ENCODE measurements at regions not wholly inside any gene's neighbourhood (a gene's known extent, or its start where the extent isn't known, plus 50 kb on each side); places are given as distances from the start of the nearest gene placed in this dataset.
A peak's percentile ranks its signal among the peaks of the same experiment; 100 is the strongest.
"Not testable (repeated sequence)": the region's sequence is repeated elsewhere in the genome, so short reads cannot be mapped to it uniquely, and the experiment has no call there.

DNA sequence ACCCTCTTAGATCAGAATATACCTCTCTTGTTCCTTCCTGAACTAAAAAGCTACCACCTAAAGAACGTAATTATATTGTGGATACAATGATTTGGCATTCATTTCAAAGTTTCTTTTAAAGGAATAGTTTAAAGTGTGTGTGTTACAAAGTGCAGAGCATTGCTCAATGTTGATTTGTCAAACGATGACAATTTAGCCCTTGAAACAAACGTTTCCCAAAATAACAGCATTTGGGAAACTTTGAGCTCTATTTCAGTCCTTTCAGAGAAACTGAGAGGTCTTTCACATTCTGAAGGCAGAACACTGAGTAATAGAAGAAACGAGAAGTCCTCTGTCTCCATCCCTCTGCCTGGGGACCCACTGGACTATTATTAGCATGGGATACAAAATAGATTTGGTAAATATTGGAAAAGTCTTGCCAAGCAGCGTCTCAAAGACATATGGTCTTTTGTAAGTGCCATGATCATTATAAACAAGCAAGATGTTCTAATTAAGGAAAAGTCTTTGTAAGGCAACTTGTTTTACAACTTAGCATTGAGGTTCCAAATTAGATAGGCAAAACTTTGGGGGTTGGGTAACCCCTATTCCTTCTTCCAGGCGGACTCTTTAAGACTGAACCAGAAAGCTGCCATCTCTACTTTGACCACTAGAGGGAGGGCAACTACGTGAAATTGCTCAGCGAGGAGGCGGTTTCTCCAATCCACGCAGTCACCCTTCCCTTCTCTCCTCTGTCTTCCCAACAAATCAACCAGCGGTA lies 208.8 kb downstream of the RNF144B start:
- DNase-seq, result peak; percentile 15

- no peak for DNase-seq
Measured at GRCh38 chr6:18596531-18596835, 209.3 kb downstream of the RNF144B start.

- DNase-seq, result no peak
Measured at GRCh38 chr6:18598551-18599264, 211.6 kb downstream of the RNF144B start.

DNA sequence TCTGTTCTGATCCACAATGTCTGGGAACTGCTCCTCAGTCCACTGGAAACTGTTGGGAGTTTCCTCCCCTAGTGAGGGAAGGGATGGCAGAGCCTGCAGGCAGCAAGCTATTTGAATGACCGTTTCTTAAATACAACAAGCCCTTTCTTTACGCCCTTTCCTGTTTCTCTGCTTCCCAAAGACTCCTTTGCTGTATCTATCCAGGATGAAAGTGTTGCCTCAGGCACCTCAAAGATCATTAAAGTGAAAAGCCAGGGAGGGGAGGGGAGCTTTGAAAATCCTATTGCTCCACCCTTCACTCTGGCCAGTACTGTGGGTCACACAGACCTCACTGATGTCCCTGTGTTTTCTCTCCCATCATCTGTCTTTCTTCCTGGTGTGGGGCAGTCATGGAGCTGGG lies 213.1 kb downstream of the RNF144B start:
- DNase-seq, result no peak

DNA sequence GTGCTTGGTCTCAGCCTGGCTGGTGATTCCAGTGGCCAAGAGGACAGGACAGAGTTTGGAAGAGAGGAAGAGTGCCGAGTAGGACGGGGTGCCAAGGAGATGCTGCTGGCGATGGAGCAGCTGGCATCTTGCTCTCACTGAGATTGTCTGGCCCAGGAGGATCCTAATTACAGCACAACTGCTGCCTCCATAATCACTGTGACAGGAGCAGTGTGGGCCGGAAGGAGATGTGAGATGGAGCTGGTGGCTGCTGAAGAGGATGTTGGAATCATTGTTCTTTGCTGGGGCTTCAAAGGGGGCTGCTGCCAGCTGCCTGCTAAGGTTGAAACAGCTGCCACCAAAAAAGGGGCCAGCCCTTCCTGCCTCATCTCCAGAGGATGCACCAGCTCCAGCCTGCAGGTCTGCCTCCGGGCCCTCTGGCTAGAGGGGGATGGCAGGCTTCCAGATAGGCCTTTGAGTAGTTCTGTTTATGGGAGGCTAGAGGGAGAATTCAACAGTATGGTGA lies 214.4 kb downstream of the RNF144B start:
- peak; percentile 6 for DNase-seq

DNA sequence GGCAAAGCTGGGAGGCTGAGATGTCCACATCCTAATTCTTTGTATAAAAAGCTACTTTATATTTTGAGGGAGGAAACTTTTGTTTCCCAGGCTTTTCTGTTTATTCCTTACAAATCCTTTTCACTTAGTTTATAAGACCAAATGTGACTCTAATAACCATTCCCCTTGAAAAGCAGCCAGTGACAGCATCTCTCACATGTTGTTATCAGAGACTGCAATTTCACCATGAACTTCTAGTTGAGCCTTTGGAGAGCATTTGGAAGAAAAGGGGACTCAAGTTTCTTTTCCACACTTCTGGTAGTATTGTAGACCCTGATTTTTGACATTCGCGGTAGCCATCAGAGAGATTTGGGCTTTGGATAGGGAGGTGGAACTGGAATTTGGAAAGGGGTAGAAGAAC lies 215.8 kb downstream of the RNF144B start:
- no peak for DNase-seq

GRCh38 chr6:18603361-18603760 lies 216.2 kb downstream of the RNF144B start:
- DNase-seq, result no peak

GRCh38 chr6:18605841-18606240 lies 218.7 kb downstream of the RNF144B start:
- no peak for DNase-seq

DNA sequence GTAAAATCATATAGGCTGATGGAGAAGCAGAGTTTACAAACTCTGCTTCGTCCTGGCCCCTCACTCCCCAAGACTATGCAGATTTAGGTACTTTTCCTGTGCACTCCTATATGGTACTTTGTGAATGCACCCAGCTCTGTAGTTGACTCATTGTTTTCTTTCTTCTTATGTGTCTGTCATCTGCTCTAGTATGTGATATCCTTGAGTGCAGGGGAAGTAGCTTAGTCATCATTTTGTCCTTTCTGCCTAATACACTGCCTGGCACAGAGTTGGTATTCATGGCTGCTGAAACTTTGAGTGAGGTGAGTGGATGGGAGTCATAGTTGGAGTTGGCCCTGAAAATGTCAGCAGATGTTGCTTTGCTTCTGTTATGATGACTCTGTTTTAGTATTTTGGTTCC lies 222.6 kb downstream of the RNF144B start:
- no peak for DNase-seq

DNA sequence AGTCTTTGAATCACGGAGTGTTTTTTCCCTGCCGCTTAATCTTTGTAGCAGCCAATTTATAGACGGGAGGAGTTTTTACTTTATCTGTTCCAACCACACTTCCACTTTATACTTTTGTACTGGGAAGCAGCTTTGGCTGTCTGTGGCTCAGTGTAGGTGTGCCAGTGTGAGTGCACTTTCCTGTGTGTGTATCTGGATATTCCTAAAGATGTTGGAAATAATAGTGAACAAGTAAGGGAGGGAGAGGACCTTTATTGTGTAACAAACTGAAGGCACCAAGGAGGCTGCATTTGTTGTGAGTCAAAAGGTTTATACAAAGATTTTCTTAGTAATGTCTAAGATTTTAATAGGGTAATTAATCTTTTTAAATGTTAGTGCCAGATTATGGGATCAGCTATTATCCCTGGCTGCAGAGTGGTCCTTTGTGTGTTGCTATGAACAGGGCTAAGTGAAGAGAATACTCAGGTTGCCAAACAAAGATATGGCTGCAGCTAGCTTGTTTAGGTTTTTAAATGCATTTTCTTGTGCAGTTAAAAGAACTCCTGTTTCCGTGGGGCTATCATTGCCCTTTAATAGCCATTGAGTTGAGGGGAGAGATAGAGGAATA lies 226.3 kb downstream of the RNF144B start:
- DNase-seq, result no peak

DNA sequence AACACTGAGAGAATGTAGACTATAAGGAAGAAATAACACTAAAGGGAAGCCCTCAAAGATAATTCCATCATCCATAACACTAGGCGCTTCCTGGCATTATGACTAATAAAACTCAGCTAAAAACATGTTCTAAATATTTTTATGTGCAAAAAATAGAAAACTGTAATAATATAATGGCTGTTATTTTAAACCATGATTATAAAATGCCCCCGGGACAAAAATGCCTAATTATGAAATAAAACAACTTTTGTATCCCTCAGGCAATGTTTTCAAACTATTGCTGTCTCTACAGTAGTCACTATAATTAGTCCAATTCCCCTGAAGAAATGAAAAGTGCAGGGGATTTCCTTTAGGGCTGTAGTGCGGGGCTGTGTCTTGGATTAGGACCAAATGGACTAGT lies 242.4 kb downstream of the RNF144B start:
- DNase-seq, result no peak

DNA sequence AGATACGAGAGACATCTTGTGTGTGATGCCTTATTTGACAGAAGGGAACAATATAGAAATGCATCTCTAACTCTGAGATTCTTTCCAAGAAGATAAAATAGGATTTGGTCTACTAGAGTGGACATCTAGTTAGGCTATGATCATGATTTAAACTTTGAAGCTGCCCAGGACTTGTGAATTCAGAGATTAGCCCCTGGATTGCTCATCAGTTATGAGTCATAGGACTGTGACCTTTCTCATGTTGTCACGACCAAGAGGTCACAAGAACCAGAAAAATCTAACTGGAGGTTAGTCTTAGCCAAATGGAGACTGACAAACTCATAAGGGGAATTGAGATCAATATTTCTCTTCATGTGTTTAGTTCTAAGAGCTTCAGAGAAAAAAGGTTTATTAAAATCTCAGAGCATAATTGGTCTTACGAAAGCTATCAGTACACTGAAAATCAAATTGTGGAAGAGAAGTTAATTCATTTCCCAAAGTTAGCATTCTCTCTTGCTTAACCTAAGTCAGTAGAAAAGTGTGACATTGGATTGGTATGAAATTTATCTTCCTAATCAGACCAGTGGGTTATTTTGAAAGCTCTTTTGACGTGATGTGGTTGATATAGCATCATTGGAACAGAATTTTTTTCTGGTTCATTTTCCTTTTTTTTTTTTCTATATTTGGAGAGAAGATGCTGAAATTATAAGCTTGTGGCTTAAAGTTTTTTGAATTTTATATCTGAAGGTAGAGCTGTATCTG lies 245.7 kb downstream of the RNF144B start:
- DNase-seq, result no peak

- no peak for DNase-seq
Measured at GRCh38 chr6:18634912-18635311, 247.8 kb downstream of the RNF144B start.

DNA sequence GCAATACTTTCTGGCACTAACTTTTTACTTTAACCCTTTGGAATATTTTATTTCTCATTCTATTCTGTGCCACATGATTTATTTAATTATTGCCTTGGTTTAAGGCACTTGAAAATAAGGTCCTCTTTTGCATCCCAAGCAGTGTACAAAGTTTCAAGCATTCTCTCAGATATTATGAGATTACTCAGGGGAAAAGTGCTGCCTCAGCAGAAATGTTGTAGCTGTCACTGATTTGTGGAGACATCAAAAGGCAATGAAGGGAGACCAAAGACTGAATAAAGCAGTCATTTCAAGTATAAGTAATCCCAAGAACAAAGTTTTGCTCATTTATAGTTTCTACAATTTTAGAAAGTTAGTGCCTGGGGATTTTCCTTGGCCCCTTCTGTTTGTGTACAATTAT lies 253.0 kb downstream of the RNF144B start:
- DNase-seq, result no peak

DNA sequence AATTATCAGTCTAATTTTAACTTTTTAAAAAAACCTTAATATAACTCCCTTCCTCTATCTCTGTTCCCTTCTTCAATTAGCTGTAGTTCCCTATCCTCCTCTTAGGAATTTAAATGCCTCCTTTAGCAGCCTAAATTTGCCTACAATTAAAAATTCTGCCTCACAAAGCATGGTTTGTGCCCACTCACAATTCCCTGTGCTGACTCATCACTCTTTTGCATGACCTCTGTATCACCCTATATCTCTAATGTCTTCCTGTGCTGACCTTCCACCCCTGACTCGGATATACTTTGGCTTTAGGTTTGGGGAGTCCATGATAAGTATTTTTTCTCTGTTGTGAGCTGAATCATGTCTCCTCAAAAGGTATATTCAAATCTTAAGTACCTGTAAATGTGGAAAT lies 253.6 kb downstream of the RNF144B start:
- no peak for DNase-seq

DNA sequence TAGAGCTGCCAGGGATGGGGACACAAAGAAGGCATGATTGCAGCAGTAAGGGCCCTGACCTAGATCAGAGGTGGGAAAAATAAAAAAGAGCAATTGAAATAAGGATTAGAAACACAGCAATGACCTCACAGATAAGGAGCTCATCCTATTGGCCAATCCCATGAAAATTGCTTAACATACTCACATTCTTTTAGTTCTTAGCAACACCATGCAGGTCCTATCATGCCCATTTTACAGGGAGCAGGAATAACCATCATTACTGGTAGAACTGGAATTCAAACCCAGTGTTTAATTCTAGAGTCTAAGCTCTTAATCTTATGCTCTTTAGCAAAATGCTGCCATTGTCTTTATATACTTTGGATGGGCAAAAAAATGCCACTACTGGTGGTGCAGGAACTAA lies 267.7 kb downstream of the RNF144B start:
- no peak for DNase-seq

DNA sequence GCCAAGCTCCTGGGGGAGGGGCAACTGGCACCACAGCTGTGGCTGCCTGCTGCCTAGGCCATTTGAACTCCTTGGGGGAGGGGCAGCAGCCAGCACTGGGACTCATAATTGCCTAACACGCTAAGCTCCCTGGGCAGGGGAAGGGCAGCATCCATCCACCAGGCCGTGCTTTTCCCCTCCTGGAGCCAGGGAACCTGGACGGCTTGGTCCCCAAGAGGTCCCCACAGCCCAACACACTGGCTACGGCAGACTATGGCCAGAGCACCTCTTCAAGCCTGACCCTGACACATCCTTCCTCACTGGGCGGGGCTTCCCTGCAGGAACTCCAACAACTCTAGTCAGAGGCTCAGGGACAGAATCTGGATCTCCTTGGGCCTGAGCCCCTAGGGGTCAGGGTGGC lies 269.4 kb downstream of the RNF144B start:
- no peak for DNase-seq

DNA sequence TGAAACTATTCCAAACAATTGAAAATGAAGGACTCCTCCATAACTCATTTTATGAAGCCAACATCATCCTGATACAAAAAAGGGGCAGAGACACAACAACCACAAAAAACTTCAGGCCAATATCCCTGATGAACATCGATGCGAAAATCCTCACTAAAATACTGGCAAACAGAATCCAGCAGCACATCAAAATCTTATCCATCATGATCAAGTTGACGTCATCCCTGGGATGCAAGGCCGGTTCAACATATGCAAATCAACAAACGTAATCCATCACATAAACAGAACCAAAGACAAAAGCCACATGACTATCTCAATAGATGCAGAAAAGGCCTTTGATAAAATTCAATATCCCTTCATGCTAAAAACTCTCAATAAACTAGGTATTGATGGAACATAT lies 272.8 kb downstream of the RNF144B start:
- not testable (repeated sequence) for DNase-seq

DNA sequence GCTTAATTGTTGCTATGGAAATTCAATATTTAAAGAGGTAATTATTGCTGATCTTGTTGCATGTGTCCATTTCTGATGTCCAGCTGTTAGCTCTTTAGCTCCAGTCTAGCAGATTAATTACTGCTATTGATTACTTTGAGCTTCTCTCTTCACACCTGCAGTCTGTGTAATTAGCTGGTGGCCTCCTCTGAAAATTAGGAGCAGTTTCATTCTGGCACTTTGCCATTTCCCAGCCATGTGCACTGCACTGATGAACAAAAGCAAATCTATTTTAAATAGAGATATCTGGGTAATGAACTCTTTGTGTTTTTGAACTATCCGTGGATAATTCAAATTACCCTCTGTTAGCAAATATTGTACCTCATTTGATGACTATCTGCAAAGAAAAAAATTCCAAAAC lies 275.9 kb downstream of the RNF144B start:
- no peak for DNase-seq

GRCh38 chr6:18664401-18664800 lies 277.3 kb downstream of the RNF144B start:
- DNase-seq, result no peak

GRCh38 chr6:18667612-18668011 lies 280.5 kb downstream of the RNF144B start:
- no peak for DNase-seq

DNA sequence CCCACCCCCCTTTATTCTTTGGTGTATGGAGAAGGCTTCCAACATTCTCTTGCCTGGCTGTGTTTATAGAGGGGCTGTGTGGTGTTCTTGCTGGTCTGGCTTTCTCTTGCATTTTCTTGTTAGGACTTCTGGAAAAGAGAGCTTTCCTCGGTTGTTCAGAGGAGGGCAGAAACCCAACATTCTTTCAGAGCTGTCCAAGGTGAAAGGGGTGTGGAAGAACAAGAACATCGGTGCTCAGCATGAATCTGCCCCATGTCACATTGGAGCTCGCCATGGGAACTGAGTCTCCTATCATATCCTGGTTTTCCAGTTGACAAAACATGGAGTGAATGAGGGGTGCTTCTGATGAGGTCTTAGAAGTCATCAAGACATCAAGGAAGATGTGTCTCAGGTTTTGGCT lies 281.8 kb downstream of the RNF144B start:
- no peak for DNase-seq

- no peak for DNase-seq
Measured at GRCh38 chr6:18672852-18673251, 285.7 kb downstream of the RNF144B start.

DNA sequence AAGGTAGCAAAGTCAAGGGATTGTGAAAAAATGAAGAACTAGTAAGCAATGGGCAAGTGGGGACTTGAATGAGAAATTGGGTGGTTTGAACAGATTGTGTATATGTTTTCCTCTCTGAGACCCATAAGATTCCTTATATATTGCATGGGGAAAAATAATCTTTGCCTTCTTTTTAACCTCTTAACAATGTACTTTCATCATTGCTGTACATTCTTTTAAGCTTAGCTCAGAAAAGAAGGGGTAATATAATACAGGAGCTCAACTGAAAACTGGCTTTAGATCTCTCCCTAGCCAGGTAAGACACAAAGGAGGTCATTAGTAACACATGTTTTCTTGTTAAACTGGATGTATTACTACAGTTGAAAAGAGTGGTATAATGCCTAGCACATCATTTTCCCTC lies 287.2 kb downstream of the RNF144B start:
- no peak for DNase-seq

Data from DMS153 (cell line).